GM08714 (cell line): ENCODE measurements at regions not wholly inside any gene's neighbourhood (a gene's known extent, or its start where the extent isn't known, plus 50 kb on each side); places are given as distances from the start of the nearest gene placed in this dataset.

Experiments used
- H3K4me3 ChIP-seq: fragments of 200-500 bp; sonication (Bioruptor generic); 2 replicates; pipeline ENCODE4 v1.5.1; 2014; ENCODE audit warnings: mild to moderate bottlenecking, low read length, inconsistent platforms
- ZNF274 ChIP-seq: IDR thresholded peaks from 2 replicates; pipeline ENCODE4 v1.6.1; 2012; ENCODE audit warnings: mild to moderate bottlenecking, low read depth, low read length

DNA sequence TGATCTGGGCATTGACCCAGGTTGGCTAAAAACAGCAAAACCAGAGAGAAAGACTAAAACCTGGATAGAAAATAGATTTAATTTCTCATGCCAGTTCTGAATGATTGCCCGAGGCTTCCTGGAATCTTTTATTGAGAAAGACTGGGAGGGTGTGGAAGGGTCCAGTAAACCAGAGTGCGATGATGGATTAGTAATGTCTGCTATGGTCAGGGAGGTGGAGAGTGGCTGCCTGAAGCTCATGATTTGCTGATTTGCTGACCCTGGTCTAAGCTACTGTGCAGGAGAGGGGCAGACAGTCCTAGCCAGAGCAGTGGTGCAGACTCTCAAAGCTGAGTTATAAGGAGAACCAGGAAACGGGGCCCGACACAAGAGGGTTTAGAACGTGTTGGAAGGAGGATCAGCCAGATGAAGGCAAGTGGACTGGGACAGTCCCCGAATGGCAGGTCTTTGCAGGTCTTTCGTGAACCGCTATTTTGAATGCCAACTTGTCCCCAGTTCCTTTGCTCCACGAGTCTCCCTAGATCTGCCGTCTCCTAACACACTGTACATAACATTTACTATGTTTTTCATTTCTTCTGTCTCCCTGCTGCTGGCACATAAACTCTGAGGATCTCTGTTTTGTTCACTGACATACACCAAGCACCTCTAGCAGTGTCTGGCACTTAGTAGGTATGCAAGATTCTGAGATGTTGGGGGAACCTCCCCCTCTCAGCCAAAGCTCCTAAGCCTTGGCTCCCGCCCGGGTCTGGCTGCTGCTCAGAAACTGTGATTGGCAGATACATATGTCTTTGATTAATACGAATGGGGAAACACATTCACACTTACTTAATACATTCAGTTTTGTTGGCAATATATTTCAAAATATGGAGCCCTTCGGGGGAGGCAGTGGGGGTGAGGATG is 237.3 kb upstream of the TNRC6C start:
- TF ChIP-seq ZNF274, result no peak
- H3K4me3 ChIP-seq, result no peak overlapping the region

DNA sequence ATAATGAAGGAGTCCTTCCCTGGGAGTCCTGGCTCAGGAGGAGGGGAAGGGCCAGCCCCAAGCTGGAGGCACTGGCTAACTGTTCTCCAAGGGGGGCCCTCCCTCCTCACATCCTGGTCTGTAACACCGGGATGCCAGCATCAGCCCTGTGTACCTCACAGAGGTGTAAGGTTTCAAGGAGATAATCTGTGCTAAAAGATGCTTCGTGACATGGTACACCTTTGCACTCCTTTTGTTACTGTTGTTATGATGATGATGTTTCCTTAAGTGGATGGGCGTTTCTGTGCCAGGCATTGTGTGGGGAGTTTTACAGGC is 236.7 kb upstream of the TNRC6C start:
- no peak overlapping the region for H3K4me3 ChIP-seq
- TF ChIP-seq ZNF274, result no peak

- no peak for TF ChIP-seq ZNF274
- H3K4me3 ChIP-seq, result no peak overlapping the region
Observed at GRCh38 chr17:77722366-77722765, 236.1 kb upstream of the TNRC6C start.

GRCh38 chr17:77723071-77723908 is 235.2 kb upstream of the TNRC6C start:
- TF ChIP-seq ZNF274, result no peak
- no peak overlapping the region for H3K4me3 ChIP-seq

DNA sequence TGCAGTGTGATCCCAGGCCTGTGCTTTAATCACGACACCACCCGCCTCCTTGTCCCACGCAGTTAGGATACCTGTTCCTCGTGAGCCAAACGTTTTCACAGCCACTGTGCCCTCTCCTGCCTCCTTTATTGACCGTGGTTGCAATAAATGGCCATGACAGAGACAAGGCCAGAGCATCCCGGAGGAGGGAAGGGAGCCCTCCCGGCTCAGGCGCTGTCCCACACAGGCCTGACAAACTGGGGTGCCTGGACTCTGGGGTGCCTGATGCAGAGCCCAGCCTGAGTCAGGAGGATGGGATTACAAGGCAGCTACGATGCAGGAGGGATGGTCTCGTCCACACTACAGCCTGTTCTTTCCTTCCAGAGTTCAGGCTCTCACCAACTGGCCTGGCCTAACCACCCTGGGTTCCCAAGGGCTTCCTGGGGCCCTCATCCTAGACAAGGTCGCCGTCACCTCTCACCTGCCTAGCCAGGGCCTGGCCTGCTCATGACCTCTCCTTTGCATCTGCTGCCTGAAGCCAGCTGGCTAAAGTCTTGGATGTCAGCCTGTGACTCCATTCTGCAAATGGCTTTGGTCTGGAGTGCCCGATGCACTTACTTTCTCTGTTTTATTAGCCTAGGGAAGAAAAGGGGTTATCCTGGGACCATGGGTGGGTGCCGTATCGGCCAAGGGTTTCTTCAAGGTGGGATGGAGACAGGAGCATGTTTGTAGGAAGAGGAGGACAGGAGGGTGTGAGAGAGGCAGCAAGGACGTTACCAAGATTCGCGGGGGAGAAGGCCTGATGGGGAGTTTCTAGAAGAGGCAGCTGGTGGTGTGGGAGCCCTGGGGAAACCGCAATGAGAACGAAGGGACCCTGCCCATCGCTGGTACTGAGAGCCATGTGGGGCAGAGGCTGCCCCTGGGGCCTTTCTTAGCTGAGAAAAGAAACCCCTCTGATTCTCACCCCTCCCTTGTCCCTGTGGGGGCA is 234.3 kb upstream of the TNRC6C start:
- no peak for TF ChIP-seq ZNF274

GRCh38 chr17:77724876-77725615 is 233.5 kb upstream of the TNRC6C start:
- no peak overlapping the region for H3K4me3 ChIP-seq
- no peak for TF ChIP-seq ZNF274

More for the DNA sequence above, 234.3 kb upstream of the TNRC6C start:
- no peak overlapping the region for H3K4me3 ChIP-seq

- no peak overlapping the region for H3K4me3 ChIP-seq
- TF ChIP-seq ZNF274, result no peak
Observed at GRCh38 chr17:77725846-77726245, 232.7 kb upstream of the TNRC6C start.

GRCh38 chr17:77726549-77727006 is 231.9 kb upstream of the TNRC6C start:
- TF ChIP-seq ZNF274, result no peak
- no peak overlapping the region for H3K4me3 ChIP-seq

- no peak for TF ChIP-seq ZNF274
- H3K4me3 ChIP-seq, result no peak overlapping the region
Observed at GRCh38 chr17:77727037-77727615, 231.4 kb upstream of the TNRC6C start.

DNA sequence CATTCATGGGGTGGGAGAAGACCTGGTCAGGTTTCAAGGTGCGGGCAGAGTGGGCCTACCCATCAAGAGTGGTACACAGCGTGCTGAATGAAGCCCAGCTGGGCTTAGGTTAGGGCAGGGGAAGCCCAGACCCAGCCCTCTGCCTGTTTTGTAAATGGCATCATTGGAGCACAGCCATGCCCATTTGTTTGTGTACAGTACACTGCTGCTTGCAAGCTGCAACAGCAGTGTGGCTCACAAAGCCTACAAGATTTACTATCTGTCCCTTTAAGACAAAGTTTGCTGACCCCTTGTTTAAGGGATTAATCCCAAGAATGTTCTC is 230.1 kb upstream of the TNRC6C start:
- H3K4me3 ChIP-seq, result no peak overlapping the region
- no peak for TF ChIP-seq ZNF274

DNA sequence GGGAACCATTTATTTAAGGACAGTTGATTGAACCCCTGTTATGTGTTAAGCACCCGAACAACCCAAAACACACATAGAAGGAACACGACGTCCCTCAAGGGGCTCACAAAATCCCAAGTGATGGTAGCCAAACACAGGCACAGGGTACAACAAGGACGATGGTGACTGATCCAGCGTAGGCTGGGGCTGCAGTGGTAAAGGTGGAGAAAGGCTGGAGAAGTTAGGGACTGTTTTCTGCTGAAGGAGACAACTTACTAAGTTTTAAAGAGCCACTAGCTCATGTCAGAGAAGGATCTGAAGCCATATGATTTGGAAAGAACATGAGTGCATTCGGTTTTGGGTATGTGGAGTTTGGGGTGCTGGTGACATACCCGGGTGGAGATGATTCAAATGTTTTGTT is 229.6 kb upstream of the TNRC6C start:
- no peak for TF ChIP-seq ZNF274

GRCh38 chr17:77729587-77729986 is 228.9 kb upstream of the TNRC6C start:
- no peak overlapping the region for H3K4me3 ChIP-seq
- no peak for TF ChIP-seq ZNF274

More for the DNA sequence above, 229.6 kb upstream of the TNRC6C start:
- H3K4me3 ChIP-seq, result no peak overlapping the region

DNA sequence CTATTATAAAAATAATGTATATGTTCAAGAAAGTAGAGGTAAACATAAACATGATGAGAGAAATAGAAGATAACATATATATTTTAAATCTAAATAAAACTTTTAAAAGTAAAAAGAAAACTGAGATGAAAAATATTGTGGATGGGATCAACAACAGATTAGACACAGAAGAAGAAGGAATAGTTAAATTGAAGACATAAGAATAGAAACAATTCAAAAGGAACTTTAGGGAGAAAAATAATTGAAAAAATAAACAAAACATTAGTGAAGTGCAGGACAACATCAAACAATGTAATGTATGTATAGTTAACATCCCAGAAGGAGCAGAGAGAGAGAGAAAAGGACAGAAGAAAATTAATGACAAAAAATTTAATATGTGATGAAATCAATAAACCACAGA is 228.1 kb upstream of the TNRC6C start:
- TF ChIP-seq ZNF274, result no peak
- H3K4me3 ChIP-seq, result no peak overlapping the region
